ENCODE measurements at regions not wholly inside any gene's neighbourhood (a gene's known extent, or its start where the extent isn't known, plus 50 kb on each side); places are given as distances from the start of the nearest gene placed in this dataset.
"Not testable (repeated sequence)": the region's sequence is repeated elsewhere in the genome, so short reads cannot be mapped to it uniquely, and the experiment has no call there.

GRCh38 chr16:55057866-55058265 lies 127.2 kb downstream of the IRX5 start:
- H3K27ac Mint-ChIP-seq, result no peak overlapping the region
- no peaks in the 10 kb centered on the region for H3K36me3 Mint-ChIP-seq (ENCODE audit: low read depth)
- no peak overlapping the region for H3K4me3 Mint-ChIP-seq
- H3K9me3 Mint-ChIP-seq, result no peaks in the 10 kb centered on the region
- no peaks in the 10 kb centered on the region for H3K4me1 Mint-ChIP-seq (ENCODE audit: low read depth)
- H3K27me3 Mint-ChIP-seq, result peaks cover 49% of the 10 kb centered on the region

- Mint-ChIP-seq H3K27me3 (peaks cover 49% of the 10 kb centered on the region), H3K4me1 (ENCODE audit: low read depth) (no peaks in the 10 kb centered on the region), H3K27ac (no peak overlapping the region)
Measured at GRCh38 chr16:55058576-55058975, 127.9 kb downstream of the IRX5 start.

GRCh38 chr16:55059146-55059545 lies 128.5 kb downstream of the IRX5 start:
- Mint-ChIP-seq H3K4me1 (ENCODE audit: low read depth) (no peaks in the 10 kb centered on the region), H3K9me3 (no peaks in the 10 kb centered on the region), H3K27me3 (peaks cover 52% of the 10 kb centered on the region), H3K36me3 (ENCODE audit: low read depth) (no peaks in the 10 kb centered on the region), H3K27ac (no peak overlapping the region), H3K4me3 (no peak overlapping the region)

More at GRCh38 chr16:55058576-55058975, 127.9 kb downstream of the IRX5 start:
- Mint-ChIP-seq H3K36me3 (ENCODE audit: low read depth) (no peaks in the 10 kb centered on the region), H3K9me3 (no peaks in the 10 kb centered on the region), H3K4me3 (no peak overlapping the region)

- no peak overlapping the region for H3K4me3 Mint-ChIP-seq
- H3K27ac Mint-ChIP-seq, result no peak overlapping the region
- peaks cover 41% of the 10 kb centered on the region for H3K27me3 Mint-ChIP-seq
- no peaks in the 10 kb centered on the region for H3K36me3 Mint-ChIP-seq (ENCODE audit: low read depth)
- H3K9me3 Mint-ChIP-seq, result no peaks in the 10 kb centered on the region
- H3K4me1 Mint-ChIP-seq (ENCODE audit: low read depth), result no peaks in the 10 kb centered on the region
Measured at GRCh38 chr16:55061126-55061525, 130.5 kb downstream of the IRX5 start.

GRCh38 chr16:55062442-55062841 lies 131.8 kb downstream of the IRX5 start:
- Mint-ChIP-seq H3K36me3 (ENCODE audit: low read depth) (no peaks in the 10 kb centered on the region), H3K27ac (no peak overlapping the region), H3K27me3 (peaks cover 27% of the 10 kb centered on the region), H3K9me3 (no peaks in the 10 kb centered on the region), H3K4me1 (ENCODE audit: low read depth) (no peaks in the 10 kb centered on the region), H3K4me3 (no peak overlapping the region)

GRCh38 chr16:55072976-55073375 lies 142.3 kb downstream of the IRX5 start:
- no peak overlapping the region for H3K27ac Mint-ChIP-seq
- H3K36me3 Mint-ChIP-seq (ENCODE audit: low read depth), result no peaks in the 10 kb centered on the region
- H3K4me3 Mint-ChIP-seq, result no peak overlapping the region
- H3K9me3 Mint-ChIP-seq, result no peaks in the 10 kb centered on the region
- no peaks in the 10 kb centered on the region for H3K4me1 Mint-ChIP-seq (ENCODE audit: low read depth)
- peaks cover 5% of the 10 kb centered on the region for H3K27me3 Mint-ChIP-seq

GRCh38 chr16:55073830-55074229 lies 143.2 kb downstream of the IRX5 start:
- H3K9me3 Mint-ChIP-seq, result no peaks in the 10 kb centered on the region
- no peak overlapping the region for H3K4me3 Mint-ChIP-seq
- H3K27me3 Mint-ChIP-seq, result peaks cover 5% of the 10 kb centered on the region

GRCh38 chr16:55075208-55075607 lies 144.5 kb downstream of the IRX5 start:
- not testable (repeated sequence) for H3K27me3 Mint-ChIP-seq; H3K36me3 Mint-ChIP-seq (ENCODE audit: low read depth); H3K4me3 Mint-ChIP-seq; H3K27ac Mint-ChIP-seq; H3K4me1 Mint-ChIP-seq (ENCODE audit: low read depth); H3K9me3 Mint-ChIP-seq

More at GRCh38 chr16:55073830-55074229, 143.2 kb downstream of the IRX5 start:
- no peak overlapping the region for H3K27ac Mint-ChIP-seq
- no peaks in the 10 kb centered on the region for H3K4me1 Mint-ChIP-seq (ENCODE audit: low read depth)
- no peaks in the 10 kb centered on the region for H3K36me3 Mint-ChIP-seq (ENCODE audit: low read depth)

- peaks cover 5% of the 10 kb centered on the region for H3K27me3 Mint-ChIP-seq
- H3K9me3 Mint-ChIP-seq, result no peaks in the 10 kb centered on the region
- H3K4me3 Mint-ChIP-seq, result no peak overlapping the region
- H3K27ac Mint-ChIP-seq, result no peak overlapping the region
- H3K36me3 Mint-ChIP-seq (ENCODE audit: low read depth), result no peaks in the 10 kb centered on the region
- no peaks in the 10 kb centered on the region for H3K4me1 Mint-ChIP-seq (ENCODE audit: low read depth)
Measured at GRCh38 chr16:55076053-55076452, 145.4 kb downstream of the IRX5 start.

GRCh38 chr16:55077266-55077665 lies 146.6 kb downstream of the IRX5 start:
- H3K36me3 Mint-ChIP-seq (ENCODE audit: low read depth), result no peaks in the 10 kb centered on the region

GRCh38 chr16:55078153-55078552 lies 147.5 kb downstream of the IRX5 start:
- Mint-ChIP-seq H3K9me3 (no peaks in the 10 kb centered on the region), H3K36me3 (ENCODE audit: low read depth) (no peaks in the 10 kb centered on the region), H3K4me3 (no peak overlapping the region), H3K4me1 (ENCODE audit: low read depth) (no peaks in the 10 kb centered on the region), H3K27me3 (no peaks in the 10 kb centered on the region), H3K27ac (no peak overlapping the region)

More at GRCh38 chr16:55077266-55077665, 146.6 kb downstream of the IRX5 start:
- Mint-ChIP-seq H3K4me1 (ENCODE audit: low read depth) (no peaks in the 10 kb centered on the region), H3K27ac (no peak overlapping the region), H3K27me3 (peaks cover 3% of the 10 kb centered on the region), H3K4me3 (no peak overlapping the region), H3K9me3 (no peaks in the 10 kb centered on the region)

- Mint-ChIP-seq H3K4me1 (ENCODE audit: low read depth) (no peaks in the 10 kb centered on the region), H3K4me3 (no peak overlapping the region), H3K27me3 (no peaks in the 10 kb centered on the region), H3K36me3 (ENCODE audit: low read depth) (no peaks in the 10 kb centered on the region), H3K9me3 (no peaks in the 10 kb centered on the region), H3K27ac (no peak overlapping the region)
Measured at GRCh38 chr16:55078699-55079410, 148.2 kb downstream of the IRX5 start.

GRCh38 chr16:55081622-55082590 lies 151.2 kb downstream of the IRX5 start:
- Mint-ChIP-seq H3K4me1 (ENCODE audit: low read depth) (no peaks in the 10 kb centered on the region), H3K4me3 (no peak overlapping the region), H3K9me3 (no peaks in the 10 kb centered on the region), H3K27me3 (no peaks in the 10 kb centered on the region), H3K27ac (no peak overlapping the region), H3K36me3 (ENCODE audit: low read depth) (no peaks in the 10 kb centered on the region)

- Mint-ChIP-seq H3K27ac (no peak overlapping the region), H3K27me3 (no peaks in the 10 kb centered on the region), H3K4me1 (ENCODE audit: low read depth) (no peaks in the 10 kb centered on the region), H3K4me3 (no peak overlapping the region), H3K9me3 (no peaks in the 10 kb centered on the region), H3K36me3 (ENCODE audit: low read depth) (no peaks in the 10 kb centered on the region)
Measured at GRCh38 chr16:55082591-55082976, 151.9 kb downstream of the IRX5 start.

- Mint-ChIP-seq H3K27ac (no peak overlapping the region), H3K36me3 (ENCODE audit: low read depth) (no peaks in the 10 kb centered on the region), H3K27me3 (no peaks in the 10 kb centered on the region), H3K4me1 (ENCODE audit: low read depth) (no peaks in the 10 kb centered on the region), H3K9me3 (no peaks in the 10 kb centered on the region), H3K4me3 (no peak overlapping the region)
Measured at GRCh38 chr16:55083052-55083451, 152.4 kb downstream of the IRX5 start.
